ENCODE measurements at regions not wholly inside any gene's neighbourhood (a gene's known extent, or its start where the extent isn't known, plus 50 kb on each side); places are given as distances from the start of the nearest gene placed in this dataset.

- TF ChIP-seq POLR2A (IDR thresholded peaks at IDR 0.05; ENCODE audit: low read depth, low read length), result no peak
- TF ChIP-seq TAF1 (IDR thresholded peaks at IDR 0.05; ENCODE audit: low read depth, low read length), result no peak
Observed at GRCh38 chrX:51408462-51408861, 75.8 kb downstream of the NUDT10 start.
